ENCODE measurements at regions not wholly inside any gene's neighbourhood (a gene's known extent, or its start where the extent isn't known, plus 50 kb on each side); places are given as distances from the start of the nearest gene placed in this dataset.

- peak in 1 of 2 donors; percentile 24 for DNase-seq
- H3K27ac ChIP-seq: no peak overlapping the region
- intact Hi-C loops (cut with DNase I; ENCODE audit: low total_unique reads): no loop called here
Observed at GRCh38 chr22:47372111-47372581, 609.7 kb downstream of the TBC1D22A start.

GRCh38 chr22:47371263-47372090, 609.0 kb downstream of the TBC1D22A start:
- H3K9me3 ChIP-seq: no peaks in the 10 kb centered on the region
- WGBS, 5 donors: 52 to 69% (median 66%) methylated on average over 14 to 15 of the region's 15 CpGs
- H3K4me3 ChIP-seq: no peak overlapping the region
- H3K27me3 ChIP-seq: peaks cover 0 to 77% (median 8%) of the 10 kb centered on the region in 3 donors
- peak in 1 of 2 donors; percentile 16 for DNase-seq
- H3K4me1 ChIP-seq: no peaks in the 10 kb centered on the region
- TF ChIP-seq CTCF (IDR thresholded peaks at IDR 0.05) (no peak), EP300 (IDR thresholded peaks at IDR 0.05) (no peak), POLR2A (IDR thresholded peaks at IDR 0.05) (no peak), POLR2AphosphoS5 (IDR thresholded peaks at IDR 0.05) (no peak)
- no peak overlapping the region for H3K27ac ChIP-seq
- no peaks in the 10 kb centered on the region for H3K36me3 ChIP-seq
- intact Hi-C loops (cut with DNase I; ENCODE audit: low total_unique reads): no loop called here

More at GRCh38 chr22:47372111-47372581, 609.7 kb downstream of the TBC1D22A start:
- Histone ChIP-seq H3K4me1 (no peaks in the 10 kb centered on the region), H3K27me3 (peaks cover 0 to 79% (median 8%) of the 10 kb centered on the region in 3 donors), H3K4me3 (no peak overlapping the region), H3K9me3 (no peaks in the 10 kb centered on the region), H3K36me3 (no peaks in the 10 kb centered on the region)
- WGBS, 5 donors: 77 to 86% (median 82%) methylated on average over 12 to 15 of the region's 15 CpGs
- TF ChIP-seq POLR2AphosphoS5 (IDR thresholded peaks at IDR 0.05) (no peak), EP300 (IDR thresholded peaks at IDR 0.05) (no peak), CTCF (IDR thresholded peaks at IDR 0.05) (no peak), POLR2A (IDR thresholded peaks at IDR 0.05) (no peak)

DNA sequence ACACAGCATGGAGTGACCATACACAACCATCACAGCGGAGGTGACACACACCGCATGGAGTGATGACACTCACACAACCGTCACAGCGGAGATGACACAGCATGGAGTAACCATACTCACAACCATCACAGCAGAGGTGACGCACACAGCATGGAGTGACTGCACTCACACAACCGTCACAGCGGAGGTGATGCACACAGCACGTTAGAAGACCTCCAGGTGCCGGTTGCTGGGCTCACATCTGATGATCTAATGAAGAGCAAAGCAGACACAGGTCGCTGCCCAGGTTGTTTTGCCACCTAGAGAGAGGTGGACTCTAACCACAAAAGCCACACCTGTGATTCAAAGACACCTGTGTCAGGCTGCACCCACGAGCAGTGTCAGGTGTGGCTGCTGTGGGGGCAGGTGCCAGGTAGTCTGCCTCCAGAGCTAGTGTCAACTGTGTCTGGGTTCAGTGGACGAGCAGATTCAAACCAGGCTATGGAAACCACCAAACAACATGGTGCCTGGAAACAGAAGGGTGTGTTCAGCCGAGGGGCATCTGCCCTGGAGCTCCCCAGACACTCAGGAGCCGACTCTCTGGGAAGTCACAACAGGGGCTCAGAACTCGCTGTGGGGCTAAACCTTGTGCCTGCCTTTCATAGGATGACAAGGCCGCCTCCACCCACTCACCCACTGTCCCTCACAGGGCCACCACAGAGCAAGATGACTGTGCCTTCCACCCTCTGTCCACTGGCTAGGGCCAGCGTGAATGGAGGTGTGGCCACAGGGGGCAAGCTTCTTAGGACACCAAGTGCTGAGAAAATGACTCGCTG, 608.2 kb downstream of the TBC1D22A start:
- peak in 1 of 2 donors; percentile 15 for DNase-seq
- H3K4me1 ChIP-seq: no peaks in the 10 kb centered on the region
- no peaks in the 10 kb centered on the region for H3K36me3 ChIP-seq
- peaks cover 0 to 76% (median 8%) of the 10 kb centered on the region in 3 donors for H3K27me3 ChIP-seq
- WGBS, 5 donors: 74 to 82% (median 75%) methylated on average over 11 to 18 of the region's 18 CpGs
- TF ChIP-seq CTCF (IDR thresholded peaks at IDR 0.05) (no peak), EP300 (IDR thresholded peaks at IDR 0.05) (no peak), POLR2AphosphoS5 (IDR thresholded peaks at IDR 0.05) (no peak), POLR2A (IDR thresholded peaks at IDR 0.05) (no peak)
- H3K27ac ChIP-seq: no peak overlapping the region
- H3K9me3 ChIP-seq: no peaks in the 10 kb centered on the region
- intact Hi-C loops (cut with DNase I; ENCODE audit: low total_unique reads): no loop called here
- H3K4me3 ChIP-seq: no peak overlapping the region

DNA sequence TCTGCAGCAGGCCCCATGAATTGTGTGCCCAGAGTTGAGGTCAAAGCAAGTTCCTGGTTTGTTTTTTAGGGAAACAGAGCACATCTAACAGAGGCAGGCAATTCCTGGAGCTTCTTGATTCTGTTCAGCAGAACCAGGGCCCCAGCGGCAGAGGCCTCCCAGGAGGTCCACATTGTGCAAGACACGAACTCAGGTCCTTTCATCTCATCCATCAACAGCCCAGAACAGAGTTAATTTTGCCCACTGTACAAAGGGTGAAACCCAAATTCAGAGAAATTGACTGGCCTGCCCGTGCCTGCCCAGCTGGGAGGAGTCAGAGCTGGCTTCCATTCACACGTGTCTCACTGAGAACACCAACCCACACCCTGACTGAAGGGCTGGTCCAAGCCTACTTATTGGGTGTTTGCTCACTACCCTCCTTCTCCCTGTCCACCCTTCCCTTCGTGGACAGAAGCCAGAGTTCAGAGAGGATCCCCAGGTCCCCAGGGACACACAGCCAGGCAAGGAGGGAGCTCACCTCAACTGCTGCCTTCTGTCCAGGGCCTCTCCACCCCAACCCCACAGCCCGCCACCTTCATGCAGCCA, 607.1 kb downstream of the TBC1D22A start:
- no peak overlapping the region for H3K27ac ChIP-seq
- peak in 1 of 2 donors; percentile 4 for DNase-seq
- TF ChIP-seq CTCF (IDR thresholded peaks at IDR 0.05): no peak
- H3K36me3 ChIP-seq: no peaks in the 10 kb centered on the region
- H3K27me3 ChIP-seq: peaks cover 0 to 65% (median 8%) of the 10 kb centered on the region in 3 donors
- intact Hi-C loops (cut with DNase I; ENCODE audit: low total_unique reads): no loop called here
- WGBS, 5 donors: 46 to 73% (median 59%) methylated on average over 6 of the region's 6 CpGs
- H3K9me3 ChIP-seq: peaks cover 0 to under 1% (median under 1%) of the 10 kb centered on the region in 4 donors
- H3K4me1 ChIP-seq: no peaks in the 10 kb centered on the region
- H3K4me3 ChIP-seq: no peak overlapping the region
